G401.6 (cell line): ENCODE measurements at regions not wholly inside any gene's neighbourhood (a gene's known extent, or its start where the extent isn't known, plus 50 kb on each side); places are given as distances from the start of the nearest gene placed in this dataset.
"Not testable (repeated sequence)": the region's sequence is repeated elsewhere in the genome, so short reads cannot be mapped to it uniquely, and the experiment has no call there.

Experiments used
- FAIRE-seq: peaks from 2 replicates; lab custom pipeline; 2012; peaks lifted over from hg19 to GRCh38; lab: Jason Lieb, UNC

DNA sequence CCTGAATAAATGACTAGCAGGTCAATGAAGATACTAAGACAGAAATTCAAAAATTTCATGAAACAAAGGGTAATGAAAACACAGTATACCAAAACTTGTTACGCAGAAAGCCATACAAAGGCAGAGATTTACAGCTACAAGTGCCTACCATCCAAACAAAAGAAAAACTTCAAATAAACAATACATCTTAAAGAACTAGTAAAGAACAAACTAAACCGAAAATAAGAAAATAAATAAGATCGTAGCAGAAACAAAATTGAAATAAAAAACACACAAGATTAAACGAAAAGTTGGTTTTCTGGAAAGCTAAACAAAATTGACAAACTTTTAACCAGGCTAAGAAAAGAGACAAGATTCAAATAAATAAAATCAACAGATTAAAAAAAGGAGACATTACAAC is 51.5 kb downstream of the VPREB1 start:
- FAIRE-seq: not testable (repeated sequence)

DNA sequence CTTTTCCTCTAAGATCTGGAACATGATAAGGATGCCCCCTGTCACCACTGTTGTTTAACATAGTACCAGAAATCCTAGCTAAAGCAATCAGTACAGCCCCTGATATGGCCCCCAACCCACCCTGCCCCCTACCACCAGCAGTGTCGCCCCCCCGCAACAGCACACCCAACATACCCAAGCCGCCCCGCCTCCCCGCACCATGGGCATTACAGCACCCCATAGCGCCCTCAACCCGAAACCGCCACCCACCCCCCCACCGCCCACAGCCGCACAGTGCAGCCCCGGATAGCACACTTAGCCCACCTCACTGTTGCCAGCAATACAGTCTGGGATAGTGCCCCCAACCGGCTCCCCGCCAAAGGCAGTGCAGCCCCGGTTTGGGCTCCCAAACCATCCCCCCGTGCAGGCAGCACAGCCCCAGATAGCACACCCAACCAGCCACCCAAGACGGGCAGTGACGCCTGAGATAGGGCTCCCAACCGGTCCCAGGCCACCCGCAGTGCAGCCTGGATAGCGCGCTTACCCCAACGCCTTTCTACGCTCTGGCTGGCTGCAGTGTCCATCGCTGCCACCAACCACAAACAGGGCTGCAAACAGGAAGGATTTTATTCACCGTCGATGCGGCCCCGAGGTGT is 52.7 kb downstream of the VPREB1 start:
- not testable (repeated sequence) for FAIRE-seq

DNA sequence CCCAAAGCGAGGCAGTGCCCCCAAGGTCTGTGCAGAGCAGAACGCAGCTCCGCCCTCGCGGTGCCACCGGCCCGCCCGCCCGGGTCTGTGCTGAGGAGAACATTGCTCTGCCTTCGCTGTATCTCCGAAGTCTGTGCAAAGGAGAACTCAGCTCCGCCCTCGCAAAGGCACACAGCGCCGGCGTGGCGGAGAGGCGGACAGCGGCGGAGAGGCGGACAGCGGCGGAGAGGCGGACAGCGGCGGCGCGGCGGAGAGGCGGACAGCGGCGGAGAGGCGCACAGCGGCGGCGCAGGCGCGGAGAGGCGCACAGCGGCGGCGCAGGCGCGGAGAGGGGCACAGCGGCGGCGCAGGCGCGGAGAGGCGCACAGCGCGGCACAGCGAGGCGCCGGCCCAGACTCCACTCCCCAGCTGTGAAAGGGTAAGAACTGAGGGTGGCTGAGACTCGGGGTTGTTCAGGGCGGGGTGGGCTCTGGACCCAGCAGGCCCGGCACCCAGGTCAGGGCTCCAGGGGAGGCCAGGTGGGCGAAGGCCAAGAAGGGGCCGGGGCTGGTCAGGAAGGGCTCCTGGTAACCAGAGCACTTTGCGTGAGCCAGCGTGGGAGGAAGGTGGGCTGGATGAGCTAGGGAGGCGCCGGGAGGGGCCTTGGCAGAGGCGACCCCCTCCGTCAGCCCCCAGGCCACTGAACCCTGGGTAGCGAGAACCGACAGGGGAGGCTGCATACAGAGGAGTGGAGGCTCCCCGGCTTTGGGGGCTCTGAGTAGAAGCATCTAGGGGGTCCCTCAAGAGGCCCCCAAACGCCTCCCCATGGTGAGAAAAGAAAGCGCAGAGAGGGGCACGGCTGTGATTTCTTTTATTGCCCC is 53.4 kb downstream of the VPREB1 start:
- not testable (repeated sequence) for FAIRE-seq

DNA sequence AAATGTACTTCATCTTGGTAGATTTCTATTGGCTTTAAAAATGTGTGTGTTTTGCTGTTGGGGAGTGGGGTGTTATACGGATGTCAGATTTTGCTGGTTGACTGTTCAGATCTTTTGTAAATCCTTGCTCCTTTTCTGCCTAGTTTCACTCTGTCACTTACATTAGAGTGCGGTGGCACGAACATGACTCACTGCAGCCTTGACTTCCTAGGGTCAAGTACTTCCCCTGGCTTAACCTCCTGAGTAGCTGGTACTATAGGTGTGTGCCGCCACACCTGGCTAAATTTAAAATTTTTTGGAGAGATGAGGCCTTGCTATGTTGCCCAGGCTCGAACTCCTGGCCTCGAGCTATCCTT is 54.0 kb downstream of the VPREB1 start:
- not testable (repeated sequence) for FAIRE-seq

DNA sequence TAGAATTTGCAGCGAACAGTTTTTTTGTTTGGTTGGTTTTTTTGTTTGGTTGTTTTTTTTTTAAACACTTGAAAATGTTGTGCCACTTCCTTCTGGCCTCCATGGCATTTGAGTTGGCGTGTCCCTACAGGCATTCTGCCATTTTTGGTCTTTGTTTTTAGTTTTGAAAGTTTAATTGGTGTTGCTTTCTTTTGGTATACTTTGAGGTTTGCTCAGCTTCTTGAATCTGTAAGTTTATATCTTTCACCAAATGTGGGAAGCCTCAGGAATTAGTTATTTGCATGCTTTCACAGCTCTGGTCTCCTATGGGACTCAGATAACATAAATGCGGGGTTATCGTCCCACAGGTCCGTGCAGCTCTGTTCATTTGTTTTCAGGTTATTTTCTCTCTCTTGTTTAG is 55.9 kb downstream of the VPREB1 start:
- FAIRE-seq: not testable (repeated sequence)

DNA sequence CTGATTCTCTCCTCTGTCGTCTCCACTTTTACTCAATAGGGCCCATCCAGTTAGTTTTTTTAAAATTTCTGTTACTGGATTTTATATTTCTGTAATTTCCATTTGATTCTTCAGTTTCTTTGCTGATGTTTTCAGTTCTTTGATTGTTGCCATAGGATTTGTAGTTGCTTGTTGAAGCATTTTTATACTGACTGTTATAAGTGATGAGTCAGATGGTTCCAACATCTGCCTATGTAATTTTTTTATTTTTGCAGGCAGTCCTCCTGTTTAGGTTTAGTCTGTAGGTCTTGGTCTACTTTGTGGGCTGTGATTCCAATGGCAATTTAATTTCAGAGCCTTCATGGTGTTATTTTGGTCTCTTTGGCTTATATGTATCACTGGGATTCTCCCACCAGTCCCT is 56.4 kb downstream of the VPREB1 start:
- not testable (repeated sequence) for FAIRE-seq

DNA sequence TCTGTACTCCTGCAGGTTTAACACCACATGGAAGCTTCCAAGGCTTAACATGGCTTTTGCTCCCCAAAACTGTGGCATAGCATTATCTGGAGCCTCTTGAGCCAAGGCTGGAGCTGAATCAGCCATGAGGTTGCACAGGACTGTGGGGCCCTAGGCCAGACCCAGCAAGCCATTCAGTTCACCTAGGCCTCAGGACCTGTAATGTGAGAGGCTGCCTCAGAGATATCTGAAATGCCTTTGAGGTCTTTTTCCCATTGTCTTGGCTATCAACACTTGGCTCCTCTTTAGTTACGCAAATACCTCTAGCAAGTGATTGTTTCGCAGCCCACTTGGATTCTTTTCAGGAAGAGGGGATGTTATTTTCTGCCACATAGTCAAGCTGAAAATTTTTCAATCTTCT is 72.0 kb downstream of the VPREB1 start:
- no peak for FAIRE-seq

DNA sequence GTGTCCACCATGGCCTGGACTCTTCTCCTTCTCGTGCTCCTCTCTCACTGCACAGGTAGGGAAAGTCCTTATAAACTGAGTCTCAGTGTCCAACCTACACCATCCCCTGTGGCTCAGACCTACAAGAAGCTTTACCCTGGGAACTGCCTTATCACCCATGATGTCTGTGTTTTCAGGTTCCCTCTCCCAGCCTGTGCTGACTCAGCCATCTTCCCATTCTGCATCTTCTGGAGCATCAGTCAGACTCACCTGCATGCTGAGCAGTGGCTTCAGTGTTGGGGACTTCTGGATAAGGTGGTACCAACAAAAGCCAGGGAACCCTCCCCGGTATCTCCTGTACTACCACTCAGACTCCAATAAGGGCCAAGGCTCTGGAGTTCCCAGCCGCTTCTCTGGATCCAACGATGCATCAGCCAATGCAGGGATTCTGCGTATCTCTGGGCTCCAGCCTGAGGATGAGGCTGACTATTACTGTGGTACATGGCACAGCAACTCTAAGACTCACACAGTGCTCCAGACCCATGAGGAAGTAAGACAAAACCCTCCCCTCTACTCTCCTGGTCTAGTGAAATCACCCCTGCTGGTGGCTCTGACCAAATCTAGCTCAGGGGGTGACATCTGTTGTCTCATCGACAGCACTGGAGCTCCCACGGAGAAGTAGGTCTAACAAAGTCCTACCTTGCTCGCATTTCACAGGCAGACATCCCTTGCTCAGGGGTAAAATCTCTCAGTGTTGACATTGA is 74.3 kb downstream of the VPREB1 start:
- FAIRE-seq: no peak

DNA sequence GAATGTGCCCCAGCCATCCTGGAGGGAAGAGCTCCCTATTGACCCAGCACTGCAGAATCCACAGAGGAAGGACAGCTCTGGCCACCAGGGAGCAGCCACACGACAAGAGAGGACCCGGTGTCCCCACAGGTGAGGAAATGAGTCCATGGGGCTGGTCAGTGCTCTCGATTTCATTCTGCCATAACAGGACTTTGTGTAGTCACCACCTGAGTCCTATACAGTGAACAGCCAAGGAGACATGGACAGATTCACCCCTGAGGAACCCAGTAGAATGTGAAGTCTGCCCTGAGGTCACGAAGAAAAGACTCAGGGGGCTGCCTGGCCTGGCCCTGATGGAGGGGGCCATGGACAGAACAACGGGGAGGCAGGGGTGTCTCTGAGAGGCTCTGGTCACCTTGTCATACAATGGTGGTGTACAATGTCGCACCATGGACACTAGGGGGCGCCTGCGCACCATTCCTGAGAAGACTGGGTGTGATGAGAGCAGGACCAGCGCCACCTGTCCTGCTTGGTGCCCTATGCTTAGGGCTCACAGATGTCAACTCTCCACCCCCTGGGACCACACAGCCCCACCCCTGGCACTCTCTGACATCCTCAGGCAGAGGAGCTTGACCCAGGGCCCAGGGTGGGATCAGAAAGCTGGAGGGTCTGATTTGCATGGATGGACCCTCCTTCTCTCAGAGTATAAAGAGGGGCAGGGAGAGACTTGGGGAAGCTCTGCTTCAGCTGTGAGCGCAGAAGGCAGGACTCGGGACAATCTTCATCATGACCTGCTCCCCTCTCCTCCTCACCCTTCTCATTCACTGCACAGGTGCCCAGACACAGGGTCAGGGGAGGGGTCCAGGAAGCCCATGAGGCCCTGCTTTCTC is 77.4 kb downstream of the VPREB1 start:
- not testable (repeated sequence) for FAIRE-seq

DNA sequence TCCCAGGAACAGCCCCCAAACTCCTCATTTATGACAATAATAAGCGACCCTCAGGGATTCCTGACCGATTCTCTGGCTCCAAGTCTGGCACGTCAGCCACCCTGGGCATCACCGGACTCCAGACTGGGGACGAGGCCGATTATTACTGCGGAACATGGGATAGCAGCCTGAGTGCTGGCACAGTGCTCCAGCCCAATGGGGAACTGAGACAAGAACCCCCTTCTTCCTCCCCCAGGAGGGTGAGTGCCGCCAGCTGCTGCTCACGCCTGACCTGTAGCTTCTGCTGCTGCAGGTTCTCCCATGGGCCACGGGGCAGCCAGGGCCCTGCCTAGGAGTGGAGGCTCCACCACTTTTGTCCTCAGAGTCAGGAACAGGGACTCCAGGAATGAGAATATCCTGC is 78.2 kb downstream of the VPREB1 start:
- no peak for FAIRE-seq

DNA sequence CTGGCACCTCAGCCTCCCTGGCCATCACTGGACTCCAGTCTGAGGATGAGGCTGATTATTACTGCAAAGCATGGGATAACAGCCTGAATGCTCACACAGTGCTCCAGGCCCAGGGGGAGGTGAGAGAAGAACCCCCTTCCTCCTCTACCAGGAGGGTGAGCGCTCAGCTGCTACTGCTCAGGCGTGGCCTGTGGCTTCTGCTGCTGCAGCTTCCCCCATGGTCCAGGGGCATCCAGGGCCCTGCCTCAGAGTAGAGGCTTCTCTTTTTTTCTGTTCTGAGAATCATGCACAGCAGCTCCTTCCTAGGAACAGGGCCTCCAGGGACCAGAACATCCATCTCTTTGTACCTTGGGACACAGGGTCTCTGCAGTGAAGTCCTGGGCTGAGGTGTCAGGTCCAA is 83.1 kb downstream of the VPREB1 start:
- no peak for FAIRE-seq

DNA sequence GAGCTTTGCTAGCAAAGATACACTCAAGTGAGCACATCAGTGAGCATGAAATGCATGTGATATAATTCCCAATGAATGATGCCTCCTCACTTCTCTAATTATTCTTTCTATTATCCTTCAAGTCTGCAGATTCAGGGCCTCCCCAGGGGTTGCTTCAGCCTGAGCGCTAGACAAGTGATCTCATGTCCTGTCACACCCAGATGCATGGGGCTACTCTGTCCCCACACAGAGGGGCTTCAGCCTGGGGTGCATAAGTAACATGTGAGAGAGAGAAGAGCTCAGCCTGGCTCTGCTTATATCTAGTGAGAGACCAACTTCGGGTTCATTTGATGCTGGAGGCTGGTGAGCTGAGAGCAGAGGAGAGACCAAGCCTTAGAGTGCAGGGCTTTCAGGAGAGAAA is 85.2 kb downstream of the VPREB1 start:
- no peak for FAIRE-seq

DNA sequence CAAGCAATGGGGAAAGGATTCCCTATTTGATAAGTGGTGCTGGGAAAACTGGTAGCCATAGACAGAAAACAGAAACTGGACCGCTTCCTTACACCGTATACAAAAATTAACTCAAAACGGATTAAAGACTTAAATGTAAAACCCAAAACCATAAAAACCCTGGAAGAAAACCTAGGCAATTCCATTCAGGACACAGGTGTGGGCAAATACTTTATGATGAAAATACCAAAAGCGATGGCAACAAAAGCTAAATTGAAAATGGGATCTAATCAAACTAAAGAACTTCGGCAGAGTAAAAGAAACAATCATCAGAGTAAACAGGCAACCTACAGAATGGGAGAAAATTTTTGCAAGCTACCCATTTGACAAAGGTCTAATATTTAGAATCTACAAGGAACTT is 91.1 kb downstream of the VPREB1 start:
- not testable (repeated sequence) for FAIRE-seq

DNA sequence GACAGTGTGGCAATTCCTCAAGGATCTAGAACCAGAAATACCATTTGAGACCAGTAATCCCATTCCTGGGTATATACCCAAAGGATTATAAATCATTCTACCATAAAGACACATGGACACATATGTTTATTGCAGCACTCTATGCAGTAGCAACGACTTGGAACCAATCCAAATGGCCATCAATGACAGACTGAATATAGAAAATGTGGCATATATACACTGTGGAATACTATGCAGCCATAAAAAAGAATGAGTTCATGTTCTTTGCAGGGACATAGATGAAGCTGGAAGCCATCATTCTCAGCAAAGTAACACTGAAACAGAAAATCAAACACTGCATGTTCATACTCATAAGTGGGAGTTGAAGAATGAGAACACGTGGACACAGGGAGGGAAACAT is 91.7 kb downstream of the VPREB1 start:
- FAIRE-seq: not testable (repeated sequence)

DNA sequence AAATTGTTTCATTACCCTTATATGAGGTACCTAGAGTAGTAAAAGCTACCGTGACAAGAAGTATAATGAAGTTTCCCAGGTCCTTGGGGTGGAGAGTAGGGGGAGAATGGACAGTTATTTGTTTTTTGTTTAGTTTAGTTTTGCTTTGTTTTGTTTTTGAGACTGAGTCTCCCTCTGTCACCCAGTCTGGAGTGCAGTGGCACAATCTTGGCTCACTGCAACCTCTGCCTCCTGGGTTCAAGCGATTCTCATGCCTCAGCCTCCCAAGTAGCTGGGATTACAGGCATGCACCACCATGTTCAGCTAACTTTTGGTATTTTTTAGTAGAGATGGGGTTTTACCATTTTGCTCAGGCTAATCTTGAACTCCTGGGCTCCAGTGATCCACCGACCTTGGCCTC is 94.2 kb downstream of the VPREB1 start:
- not testable (repeated sequence) for FAIRE-seq

DNA sequence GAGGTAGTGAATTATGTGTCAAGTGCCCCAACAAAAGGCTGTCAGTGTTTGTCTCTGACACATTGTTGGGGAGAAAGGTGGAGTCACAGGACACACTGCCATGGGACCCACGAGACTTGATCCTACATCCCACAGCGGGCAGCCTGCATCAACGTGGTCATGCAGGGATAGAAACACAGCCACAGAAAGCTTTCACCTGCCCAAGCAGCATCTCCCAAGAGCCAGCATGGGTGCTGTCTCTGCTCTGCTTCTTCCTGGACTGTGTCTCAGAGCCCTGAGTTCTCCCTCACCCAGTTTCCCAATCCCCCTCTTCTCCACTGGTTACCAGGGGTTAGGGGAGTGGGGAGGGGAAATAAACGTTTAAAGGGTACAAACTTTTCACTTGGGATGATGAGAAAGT is 97.2 kb downstream of the VPREB1 start:
- no peak for FAIRE-seq

DNA sequence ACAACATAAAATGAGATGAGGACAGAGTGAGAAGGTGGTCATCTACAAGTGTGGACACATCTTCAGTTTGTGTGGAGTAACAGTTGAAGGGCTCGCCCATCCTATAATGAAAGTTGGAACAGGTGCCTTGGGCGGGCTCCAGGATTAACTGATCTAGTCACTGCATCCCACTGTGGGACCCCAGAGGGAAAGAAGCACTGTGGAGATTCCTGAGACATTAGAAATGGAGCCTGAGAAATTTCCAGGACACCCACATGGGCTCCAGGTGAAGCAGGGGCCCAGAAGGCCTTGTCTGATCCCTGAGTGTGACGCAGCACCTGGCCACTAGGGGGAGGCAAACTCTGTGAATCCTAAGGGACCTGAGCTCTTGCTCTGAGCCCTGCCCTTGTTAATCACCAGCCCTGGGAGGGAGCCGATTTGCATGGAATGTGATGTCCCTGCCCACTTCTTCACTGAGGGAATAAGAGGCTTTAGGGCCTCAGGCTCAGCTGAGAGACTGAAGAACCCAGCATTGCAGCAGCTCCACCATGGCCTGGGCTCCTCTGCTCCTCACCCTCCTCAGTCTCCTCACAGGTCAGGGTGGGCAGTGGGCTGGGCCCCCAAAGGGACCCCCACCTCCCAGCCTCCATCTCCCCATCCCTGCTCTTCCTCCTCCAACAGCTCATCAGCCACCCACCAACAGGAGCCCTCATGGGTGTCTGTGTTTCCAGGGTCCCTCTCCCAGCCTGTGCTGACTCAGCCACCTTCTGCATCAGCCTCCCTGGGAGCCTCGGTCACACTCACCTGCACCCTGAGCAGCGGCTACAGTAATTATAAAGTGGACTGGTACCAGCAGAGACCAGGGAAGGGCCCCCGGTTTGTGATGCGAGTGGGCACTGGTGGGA is 98.4 kb downstream of the VPREB1 start:
- FAIRE-seq: no peak

DNA sequence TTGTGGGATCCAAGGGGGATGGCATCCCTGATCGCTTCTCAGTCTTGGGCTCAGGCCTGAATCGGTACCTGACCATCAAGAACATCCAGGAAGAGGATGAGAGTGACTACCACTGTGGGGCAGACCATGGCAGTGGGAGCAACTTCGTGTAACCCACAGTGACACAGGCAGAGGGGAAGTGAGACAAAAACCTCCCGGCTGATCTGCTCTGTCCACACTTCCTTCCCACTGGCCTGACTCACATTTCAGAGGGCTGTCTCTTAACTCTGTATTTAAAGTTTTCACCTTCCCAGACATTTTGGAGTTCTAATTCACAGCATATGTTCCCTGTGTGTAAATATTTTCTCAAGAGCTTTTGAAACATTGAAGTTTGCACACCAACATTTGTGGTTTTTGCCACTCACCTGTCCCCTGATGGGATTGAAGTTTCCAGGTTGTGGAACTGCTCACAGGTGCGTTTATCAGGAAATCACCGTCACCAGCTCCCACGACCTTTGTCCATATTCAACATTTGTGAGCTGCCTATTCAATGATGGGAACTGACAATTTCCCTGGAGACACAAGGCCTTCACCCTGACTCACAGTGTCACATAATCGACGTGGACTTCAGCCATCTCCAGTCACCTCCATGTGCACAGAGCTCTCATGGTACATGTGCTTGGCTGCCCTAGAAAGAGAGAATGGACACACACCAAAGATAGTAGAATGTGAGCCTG is 99.2 kb downstream of the VPREB1 start:
- no peak for FAIRE-seq

DNA sequence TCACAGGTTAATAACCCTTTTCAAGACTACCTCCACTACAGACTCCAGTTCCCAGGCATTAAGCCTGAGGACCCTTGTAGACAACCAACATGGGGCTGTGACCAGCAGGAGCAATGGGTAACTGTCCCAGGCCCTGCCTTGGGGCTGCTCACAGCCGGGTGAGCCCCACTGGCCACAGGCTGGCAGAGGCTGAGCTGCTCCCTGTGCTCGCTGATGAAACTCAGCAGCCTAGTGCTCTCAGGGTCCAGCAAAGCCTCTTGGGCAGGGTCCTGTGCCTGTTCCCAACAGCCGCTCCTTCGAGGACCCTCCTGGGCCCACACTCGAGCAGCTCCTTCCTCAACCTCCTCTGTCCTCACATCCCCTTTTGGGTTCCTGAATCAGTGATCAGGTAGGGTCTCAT is 99.8 kb downstream of the VPREB1 start:
- FAIRE-seq: no peak

DNA sequence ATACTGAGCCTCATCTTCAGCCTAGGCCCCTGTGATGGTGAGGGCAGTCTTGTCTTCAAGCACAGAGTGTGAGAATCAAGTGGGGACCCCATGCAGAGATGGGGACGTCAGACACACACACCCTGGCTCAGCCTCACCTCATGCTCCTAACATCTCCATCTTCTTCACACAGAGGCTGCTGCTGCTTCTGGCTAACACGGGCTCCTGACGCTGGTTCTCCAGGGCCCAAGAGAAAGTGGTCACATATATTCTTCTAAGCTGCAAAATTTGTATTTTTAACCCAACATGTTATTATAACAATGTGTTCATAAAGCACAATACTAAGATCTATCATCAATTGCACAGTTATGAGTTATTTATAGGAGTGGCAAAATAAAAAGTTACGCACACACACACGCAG is 101.2 kb downstream of the VPREB1 start:
- no peak for FAIRE-seq
